Stimulated activated naive CD8-positive, alpha-beta T cell treated with anti-CD3 and anti-CD28 coated beads, Interleukin-15, amount 100 ng/mL, for 72 hours (primary cell): ENCODE measurements at regions not wholly inside any gene's neighbourhood (a gene's known extent, or its start where the extent isn't known, plus 50 kb on each side); places are given as distances from the start of the nearest gene placed in this dataset.

Experiments used
- ATAC-seq: fragments of 150-1000 bp; cut with Tn5 transposase; 2 replicates; pipeline ENCODE4 v1.10.0; 2021; ENCODE audit warnings: mild to moderate bottlenecking, moderate library complexity
- DNase-seq, 2 donors: peaks; one replicate each; pipeline ENCODE4 v3.0.0; 2021 to 2022
- H3K27ac Mint-ChIP-seq, 2 donors: one replicate each; pipeline ENCODE4 v1.8.0; 2022; ENCODE audit warnings: mild to moderate bottlenecking in 2 of 2, mixed read lengths in 2 of 2, moderate library complexity in 2 of 2
- H3K27me3 Mint-ChIP-seq: one replicate; pipeline ENCODE4 v1.8.0; 2022; ENCODE audit warnings: mixed read lengths
- H3K4me1 Mint-ChIP-seq: one replicate; pipeline ENCODE4 v1.8.0; 2022; ENCODE audit warnings: mild to moderate bottlenecking, mixed read lengths
- H3K4me3 Mint-ChIP-seq, 2 donors: one replicate each; pipeline ENCODE4 v1.8.0; 2022; ENCODE audit warnings: mild to moderate bottlenecking in 2 of 2, mixed read lengths in 2 of 2, moderate library complexity in 1 of 2
- H3K9me3 Mint-ChIP-seq, 2 donors: one replicate each; pipeline ENCODE4 v1.8.0; 2022; ENCODE audit warnings: mixed read lengths in 2 of 2

DNA sequence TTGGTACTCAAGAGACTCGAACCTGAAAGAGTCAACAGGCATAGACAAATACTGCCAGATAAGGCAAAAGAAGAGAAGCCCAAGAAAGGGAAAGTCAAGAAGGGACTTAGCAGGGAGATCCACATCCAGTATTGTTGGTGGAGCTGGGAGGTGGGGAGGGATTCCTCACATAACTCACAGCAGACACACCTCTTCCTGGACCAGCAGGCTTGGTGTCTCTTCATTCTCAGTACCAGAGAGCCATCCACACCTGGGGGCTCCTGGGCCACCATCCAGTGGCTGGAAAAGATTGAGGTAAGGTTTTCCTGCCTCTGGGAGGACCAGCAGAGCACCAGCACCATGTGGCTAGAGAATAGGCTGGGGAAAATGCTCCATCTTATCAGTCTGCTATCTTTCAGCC is 161.6 kb upstream of the SESN3 start:
- no peak overlapping the region for H3K27ac Mint-ChIP-seq

GRCh38 chr11:95389427-95389826 is 158.4 kb upstream of the SESN3 start:
- H3K27ac Mint-ChIP-seq, result no peak overlapping the region
- H3K4me3 Mint-ChIP-seq, result no peak overlapping the region
- H3K4me1 Mint-ChIP-seq, result no peaks in the 10 kb centered on the region
- DNase-seq (no peak), ATAC-seq (no peak)
- peaks cover 0 to 1% of the 10 kb centered on the region in 2 donors for H3K9me3 Mint-ChIP-seq
- no peaks in the 10 kb centered on the region for H3K27me3 Mint-ChIP-seq

More for the DNA sequence above, 161.6 kb upstream of the SESN3 start:
- DNase-seq (no peak), ATAC-seq (no peak)
- H3K9me3 Mint-ChIP-seq, result peaks cover 0 to 28% of the 10 kb centered on the region in 2 donors
- no peak overlapping the region for H3K4me3 Mint-ChIP-seq
- H3K4me1 Mint-ChIP-seq, result no peaks in the 10 kb centered on the region
- H3K27me3 Mint-ChIP-seq, result no peaks in the 10 kb centered on the region

GRCh38 chr11:95388086-95388485 is 157.1 kb upstream of the SESN3 start:
- no peaks in the 10 kb centered on the region for H3K9me3 Mint-ChIP-seq
- H3K4me3 Mint-ChIP-seq, result no peak overlapping the region
- DNase-seq, result no peak
- H3K4me1 Mint-ChIP-seq, result peaks cover 6% of the 10 kb centered on the region
- no peak for ATAC-seq
- H3K27ac Mint-ChIP-seq, result no peak overlapping the region
- no peaks in the 10 kb centered on the region for H3K27me3 Mint-ChIP-seq

DNA sequence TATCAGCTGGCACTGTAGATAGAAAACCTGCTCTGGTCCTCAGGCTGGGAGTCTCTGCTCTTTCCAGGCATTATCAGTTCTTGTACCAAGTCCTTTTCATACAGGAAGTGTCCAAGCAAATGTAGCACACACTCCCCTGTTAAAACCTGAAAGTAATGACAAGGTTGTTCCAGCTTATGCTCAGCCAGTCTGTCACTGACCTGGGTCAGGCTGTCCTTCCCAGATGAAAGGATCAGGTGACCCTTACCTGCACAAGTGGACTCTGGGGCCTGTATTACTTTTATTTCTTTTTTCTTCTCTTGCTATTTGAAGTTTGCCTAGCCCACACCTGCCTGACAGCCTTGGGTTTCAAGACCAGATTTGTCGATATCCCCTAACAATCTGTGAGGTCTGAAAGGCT is 156.3 kb upstream of the SESN3 start:
- Mint-ChIP-seq H3K4me1 (peaks cover 6% of the 10 kb centered on the region), H3K4me3 (no peak overlapping the region), H3K9me3 (no peaks in the 10 kb centered on the region), H3K27ac (no peak overlapping the region), H3K27me3 (no peaks in the 10 kb centered on the region)
- no peak for DNase-seq
- ATAC-seq, result no peak

DNA sequence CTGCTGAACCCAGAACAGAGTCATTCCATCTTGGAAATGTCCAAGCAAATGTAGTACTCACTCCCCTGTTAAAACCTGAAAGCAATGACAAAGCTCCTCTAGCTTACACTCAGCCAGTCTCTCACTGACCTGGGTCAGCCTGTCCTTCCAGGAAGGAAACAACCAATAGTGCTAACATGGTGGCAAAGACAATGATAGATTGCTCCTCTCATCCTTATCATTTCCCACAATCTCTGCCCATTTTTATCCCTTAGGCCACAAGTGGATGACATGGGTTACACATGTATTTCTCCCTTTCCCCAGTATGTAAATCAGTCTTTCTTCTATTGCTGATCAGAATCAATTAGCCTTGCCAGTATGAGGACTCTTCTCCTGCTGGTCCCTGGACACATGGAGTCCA is 154.6 kb upstream of the SESN3 start:
- ATAC-seq, result no peak
- no peak overlapping the region for H3K27ac Mint-ChIP-seq
- H3K27me3 Mint-ChIP-seq, result no peaks in the 10 kb centered on the region
- peaks cover 8% of the 10 kb centered on the region for H3K4me1 Mint-ChIP-seq
- DNase-seq, result no peak
- H3K4me3 Mint-ChIP-seq, result no peak overlapping the region
- H3K9me3 Mint-ChIP-seq, result no peaks in the 10 kb centered on the region

- Mint-ChIP-seq H3K27me3 (peaks cover 10% of the 10 kb centered on the region), H3K4me1 (peaks cover 13% of the 10 kb centered on the region), H3K9me3 (no peaks in the 10 kb centered on the region), H3K27ac (no peak overlapping the region), H3K4me3 (no peak overlapping the region)
- DNase-seq, result no peak
- no peak for ATAC-seq
These were observed 148.5 kb upstream of the SESN3 start for GRCh38 chr11:95379479-95379878.

DNA sequence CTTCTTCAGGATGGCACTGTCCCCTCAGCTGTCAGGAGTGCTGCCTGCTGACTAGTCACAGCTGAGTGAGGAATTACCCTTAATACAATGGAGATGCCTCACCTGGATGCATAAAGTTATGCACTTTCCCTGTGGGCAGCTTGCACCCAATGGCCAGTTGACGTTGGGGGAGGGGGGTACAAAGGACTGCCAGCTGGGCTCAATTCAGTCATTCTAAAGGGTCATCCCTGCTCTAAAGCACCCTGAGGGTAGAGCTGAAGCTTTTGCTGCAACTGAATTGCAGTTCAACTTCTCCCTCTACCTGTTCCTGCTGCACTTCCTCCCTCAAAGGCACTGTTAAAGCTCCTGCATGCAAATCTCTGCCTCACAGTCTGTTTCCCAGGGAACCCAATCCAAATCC is 147.8 kb upstream of the SESN3 start:
- no peak for DNase-seq
- no peak overlapping the region for H3K4me3 Mint-ChIP-seq
- no peak for ATAC-seq
- peaks cover 13% of the 10 kb centered on the region for H3K4me1 Mint-ChIP-seq
- H3K9me3 Mint-ChIP-seq, result no peaks in the 10 kb centered on the region
- peaks cover 11% of the 10 kb centered on the region for H3K27me3 Mint-ChIP-seq
- no peak overlapping the region for H3K27ac Mint-ChIP-seq

- H3K9me3 Mint-ChIP-seq, result no peaks in the 10 kb centered on the region
- DNase-seq (no peak), ATAC-seq (no peak)
- H3K27ac Mint-ChIP-seq, result no peak overlapping the region
- peaks cover 11% of the 10 kb centered on the region for H3K27me3 Mint-ChIP-seq
- H3K4me3 Mint-ChIP-seq, result no peak overlapping the region
- peaks cover 8% of the 10 kb centered on the region for H3K4me1 Mint-ChIP-seq
These were observed 147.1 kb upstream of the SESN3 start for GRCh38 chr11:95378111-95378510.

DNA sequence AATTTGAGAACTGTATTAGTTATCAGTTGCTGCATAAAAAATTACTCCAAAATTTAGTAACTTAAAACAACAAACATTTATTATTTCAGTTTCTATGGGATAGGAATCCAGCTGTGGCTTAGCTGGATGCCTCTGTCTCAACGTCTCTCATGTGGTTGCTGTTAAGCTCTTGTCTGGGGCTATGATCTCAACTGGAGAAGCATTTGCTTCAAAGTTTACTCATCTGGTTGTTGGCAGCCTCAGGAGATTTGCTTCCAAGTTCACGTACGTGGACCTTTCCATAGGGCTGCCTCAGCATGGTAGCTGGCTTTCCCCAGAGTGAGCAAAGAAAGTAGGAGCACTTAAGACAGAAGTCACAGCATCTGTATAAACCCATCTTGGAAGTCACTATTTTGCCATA is 144.9 kb upstream of the SESN3 start:
- ATAC-seq, result no peak
- peaks cover 7% of the 10 kb centered on the region for H3K4me1 Mint-ChIP-seq
- no peak overlapping the region for H3K4me3 Mint-ChIP-seq
- no peaks in the 10 kb centered on the region for H3K9me3 Mint-ChIP-seq
- no peak overlapping the region for H3K27ac Mint-ChIP-seq
- DNase-seq, result no peak
- peaks cover 11% of the 10 kb centered on the region for H3K27me3 Mint-ChIP-seq

- ATAC-seq (no peak), DNase-seq (no peak)
- Mint-ChIP-seq H3K4me1 (peaks cover 4% of the 10 kb centered on the region), H3K4me3 (no peak overlapping the region), H3K9me3 (no peaks in the 10 kb centered on the region), H3K27me3 (peaks cover 13% of the 10 kb centered on the region), H3K27ac (no peak overlapping the region)
These were observed 144.4 kb upstream of the SESN3 start for GRCh38 chr11:95375451-95375850.

DNA sequence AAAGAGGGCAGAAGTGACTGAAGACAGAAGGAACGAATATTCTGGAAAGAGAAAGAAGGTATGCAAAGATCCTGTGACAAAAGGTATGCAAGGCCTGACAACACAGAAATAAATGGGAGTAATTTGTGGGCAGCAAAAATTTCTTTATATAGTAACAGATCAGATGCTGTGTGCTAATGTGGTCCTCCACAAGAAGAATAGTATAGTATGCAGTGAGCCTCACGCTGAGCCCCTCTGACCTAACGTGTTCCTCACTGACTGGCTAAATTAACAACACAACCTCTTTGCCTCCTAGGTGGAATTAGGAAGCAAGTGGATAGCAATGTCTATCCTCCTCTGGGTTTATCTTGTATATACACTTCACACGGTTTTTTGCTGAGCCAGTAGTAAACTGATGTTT is 143.1 kb upstream of the SESN3 start:
- no peaks in the 10 kb centered on the region for H3K4me1 Mint-ChIP-seq
- DNase-seq (no peak), ATAC-seq (no peak)
- H3K4me3 Mint-ChIP-seq, result no peak overlapping the region
- peaks cover 21% of the 10 kb centered on the region for H3K27me3 Mint-ChIP-seq
- H3K9me3 Mint-ChIP-seq, result no peaks in the 10 kb centered on the region
- no peak overlapping the region for H3K27ac Mint-ChIP-seq

GRCh38 chr11:95373241-95373640 is 142.2 kb upstream of the SESN3 start:
- ATAC-seq, result no peak
- Mint-ChIP-seq H3K4me3 (no peak overlapping the region), H3K9me3 (no peaks in the 10 kb centered on the region), H3K4me1 (no peaks in the 10 kb centered on the region), H3K27me3 (peaks cover 21% of the 10 kb centered on the region), H3K27ac (no peak overlapping the region)
- DNase-seq, result no peak

DNA sequence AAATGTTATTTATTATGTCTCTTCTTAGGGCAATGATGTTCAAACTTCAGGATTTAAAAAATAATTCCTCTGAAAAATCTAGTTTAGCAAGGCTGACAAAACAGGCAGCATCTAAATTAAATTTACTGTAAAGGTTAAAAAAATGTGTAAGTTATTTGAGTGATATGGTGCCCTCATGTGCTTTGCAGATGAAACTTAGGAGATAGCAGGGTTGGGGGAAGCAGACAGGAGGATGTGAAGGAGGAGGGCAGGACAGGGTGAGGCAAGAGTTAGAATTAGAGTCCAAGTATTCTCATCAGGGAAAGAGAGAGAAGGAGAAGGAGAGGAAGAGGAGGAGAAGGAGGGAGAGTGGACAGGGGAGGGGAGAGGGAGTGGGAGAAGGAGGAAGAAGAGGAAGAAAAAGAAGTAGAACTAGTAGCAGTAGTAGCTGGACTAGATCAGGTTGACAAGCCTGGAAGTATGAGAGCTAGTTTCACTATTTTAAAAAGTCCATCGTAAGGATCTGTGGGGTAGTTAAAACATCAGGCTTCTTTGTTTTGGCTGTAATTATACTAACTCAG is 141.2 kb upstream of the SESN3 start:
- Mint-ChIP-seq H3K9me3 (no peaks in the 10 kb centered on the region), H3K4me1 (no peaks in the 10 kb centered on the region), H3K4me3 (no peak overlapping the region), H3K27ac (peak overlapping the region; percentile 16 to 19), H3K27me3 (peaks cover 21% of the 10 kb centered on the region)
- no peak for ATAC-seq
- DNase-seq, result no peak

DNA sequence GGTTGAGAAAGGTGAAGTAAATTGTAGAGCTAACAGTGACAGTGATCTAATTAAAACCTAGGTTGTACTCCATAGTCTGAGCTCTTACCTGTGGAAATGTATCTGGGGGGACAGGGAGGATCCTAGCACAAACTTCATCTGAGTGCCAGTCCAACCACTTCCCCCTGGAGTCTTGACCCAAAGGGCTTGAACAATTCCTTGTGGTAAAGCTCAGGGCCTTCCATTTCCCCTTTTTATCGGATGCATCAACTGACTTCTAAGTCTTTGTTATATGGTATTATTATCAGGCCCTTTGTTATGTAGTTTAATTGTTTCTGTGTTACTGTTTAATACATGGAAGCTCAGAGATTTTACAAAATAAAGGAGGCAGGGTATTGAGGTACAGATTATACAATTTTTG is 140.2 kb upstream of the SESN3 start:
- H3K9me3 Mint-ChIP-seq, result no peaks in the 10 kb centered on the region
- ATAC-seq (no peak), DNase-seq (no peak)
- no peak overlapping the region for H3K27ac Mint-ChIP-seq
- H3K27me3 Mint-ChIP-seq, result peaks cover 21% of the 10 kb centered on the region
- H3K4me1 Mint-ChIP-seq, result no peaks in the 10 kb centered on the region
- no peak overlapping the region for H3K4me3 Mint-ChIP-seq

DNA sequence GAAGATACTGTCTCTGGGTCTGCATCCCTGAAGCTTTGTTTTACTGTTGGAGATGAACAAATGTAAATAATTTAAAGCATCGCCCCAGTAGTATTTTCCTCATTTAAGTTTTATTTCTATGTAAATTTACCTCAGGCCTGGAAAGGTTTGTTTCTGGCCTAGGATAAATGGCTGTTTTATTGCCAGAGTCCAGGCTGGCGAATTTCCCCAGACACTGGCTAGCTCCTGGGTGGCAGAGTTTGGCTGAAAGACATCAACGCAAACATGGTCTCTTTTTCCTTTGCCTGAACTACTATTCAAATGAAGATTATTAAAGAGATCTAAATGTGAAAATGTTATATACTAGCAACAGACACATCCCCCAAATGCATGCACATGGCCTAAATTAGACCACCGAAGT is 136.7 kb upstream of the SESN3 start:
- peaks cover 12% of the 10 kb centered on the region for H3K4me1 Mint-ChIP-seq
- no peaks in the 10 kb centered on the region for H3K9me3 Mint-ChIP-seq
- ATAC-seq (no peak), DNase-seq (no peak)
- H3K27me3 Mint-ChIP-seq, result peaks cover 10% of the 10 kb centered on the region
- H3K4me3 Mint-ChIP-seq, result no peak overlapping the region
- no peak overlapping the region for H3K27ac Mint-ChIP-seq

DNA sequence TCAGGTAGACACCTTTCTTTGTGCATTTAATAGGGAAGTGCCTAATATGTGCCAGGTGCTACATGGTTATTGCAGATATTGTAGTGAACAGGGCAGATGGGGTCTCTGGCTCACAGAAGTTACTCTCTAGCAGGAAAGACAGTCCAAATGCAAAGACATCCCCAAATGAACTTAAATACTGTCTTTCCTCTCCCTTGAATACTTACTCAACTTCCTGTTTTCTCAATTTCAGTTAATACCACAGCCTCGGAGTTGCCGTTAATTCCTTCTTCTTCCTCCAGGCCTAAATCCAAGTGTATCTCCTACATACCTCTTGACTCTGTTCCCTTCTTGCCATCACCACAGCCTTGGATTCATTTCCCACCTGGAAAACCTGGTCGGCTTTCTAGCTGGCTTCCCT is 134.3 kb upstream of the SESN3 start:
- H3K9me3 Mint-ChIP-seq, result no peaks in the 10 kb centered on the region
- peaks cover 12% of the 10 kb centered on the region for H3K4me1 Mint-ChIP-seq
- peaks cover 7% of the 10 kb centered on the region for H3K27me3 Mint-ChIP-seq
- DNase-seq (no peak), ATAC-seq (no peak)
- H3K4me3 Mint-ChIP-seq, result no peak overlapping the region
- no peak overlapping the region for H3K27ac Mint-ChIP-seq
